Pulmonary artery endothelial cell (primary cell): ENCODE measurements at regions not wholly inside any gene's neighbourhood (a gene's known extent, or its start where the extent isn't known, plus 50 kb on each side); places are given as distances from the start of the nearest gene placed in this dataset.
"Not testable (repeated sequence)": the region's sequence is repeated elsewhere in the genome, so short reads cannot be mapped to it uniquely, and the experiment has no call there.

ENCODE experiments used
- DNase-seq: peaks from one replicate; pipeline ENCODE4 v3.0.0-alpha.2; 2011; ENCODE audit warnings: low read depth, low spot score

DNA sequence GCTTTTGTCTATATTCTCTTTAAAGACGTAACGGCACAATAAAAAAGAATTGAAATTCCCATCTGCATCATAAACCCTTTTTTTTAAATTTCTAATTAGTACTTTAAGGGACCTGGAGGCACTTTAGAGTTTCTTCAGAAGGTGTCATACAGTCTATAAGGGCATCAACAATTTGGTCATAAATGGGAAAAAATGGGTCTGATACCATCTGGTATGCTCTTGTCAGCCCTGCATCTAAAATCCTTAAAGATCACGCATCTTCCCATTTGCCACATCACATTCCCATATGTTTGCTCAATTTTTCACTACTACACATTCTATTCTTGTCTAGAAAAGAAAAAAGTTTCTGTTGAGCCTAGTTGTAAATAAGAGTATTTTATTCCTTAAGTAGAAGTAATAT, 53.8 kb downstream of the COX7C start:
- no peak for DNase-seq

DNA sequence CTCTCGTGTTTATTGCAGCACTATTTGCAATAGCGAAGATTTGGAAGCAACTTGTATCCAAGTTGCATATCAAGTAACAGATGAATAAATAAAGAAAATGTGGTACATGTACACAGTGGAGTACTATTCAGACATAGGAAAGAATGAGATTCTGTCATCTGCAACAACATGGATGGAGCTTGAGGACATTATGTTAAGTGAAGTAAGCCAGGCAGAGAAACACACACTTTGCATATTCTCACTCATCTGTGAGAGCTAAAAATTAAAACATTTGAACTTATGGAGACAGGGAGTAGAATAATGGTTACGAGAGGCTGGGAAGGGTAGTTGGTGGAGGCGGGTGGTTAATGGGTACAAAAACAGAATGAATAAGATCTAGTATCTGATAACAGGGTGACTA, 56.3 kb downstream of the COX7C start:
- no peak for DNase-seq

DNA sequence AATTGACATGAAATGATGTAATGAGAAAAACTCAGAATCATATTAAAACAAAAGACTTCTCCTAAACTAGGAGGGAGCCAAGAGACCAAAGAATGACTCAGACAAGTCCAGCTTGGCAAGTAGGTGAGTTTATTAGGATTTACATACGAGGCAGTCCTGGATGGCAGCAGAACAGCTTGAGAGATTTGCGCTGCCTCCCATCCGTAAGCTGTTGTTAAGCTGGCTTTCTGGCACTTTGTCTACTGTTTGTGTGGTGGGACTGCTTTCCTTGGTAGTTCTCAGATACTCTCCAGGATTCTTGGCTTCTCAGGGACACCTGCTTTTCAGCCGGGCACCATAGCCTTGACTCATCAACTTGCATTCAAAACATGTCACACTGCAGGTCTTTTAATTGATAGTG, 57.6 kb downstream of the COX7C start:
- no peak for DNase-seq

DNA sequence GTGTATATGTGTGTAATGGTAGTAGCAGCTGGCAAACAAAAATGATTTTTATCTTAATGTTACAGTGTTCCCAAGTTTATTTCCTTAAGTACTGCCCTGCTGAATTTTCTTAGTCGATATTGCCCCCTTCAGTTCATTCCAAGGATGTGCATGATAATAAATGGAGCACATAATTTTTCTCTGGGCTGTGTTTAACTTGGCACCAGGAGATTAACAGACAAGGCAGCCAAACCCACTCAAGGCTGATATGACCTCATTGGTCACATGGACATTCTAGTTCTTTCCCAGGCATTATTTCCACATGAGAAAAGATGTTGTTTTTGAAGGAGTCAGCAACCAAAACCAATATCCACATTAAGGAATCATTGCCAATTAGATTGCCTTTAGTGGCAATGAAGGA, 61.8 kb downstream of the COX7C start:
- peak; percentile 41 for DNase-seq

DNA sequence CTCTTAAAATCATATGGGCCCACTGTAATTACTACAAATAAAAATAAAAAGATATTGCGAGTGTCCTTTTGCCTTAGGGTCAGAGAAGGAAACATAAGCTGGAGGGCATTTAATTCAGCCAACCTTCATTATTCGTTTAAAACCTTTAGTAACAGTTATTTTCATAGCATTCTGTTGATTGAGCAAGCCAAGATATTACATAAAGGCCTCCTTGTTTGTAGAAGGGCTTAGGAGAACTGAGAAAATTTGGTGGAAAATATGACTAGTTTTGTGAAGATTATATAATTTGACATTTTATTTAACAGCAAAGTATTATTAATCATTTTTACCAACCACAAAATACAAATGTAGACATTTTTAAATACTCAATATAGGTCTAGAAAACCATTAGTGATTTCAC, 62.2 kb downstream of the COX7C start:
- DNase-seq = no peak

DNA sequence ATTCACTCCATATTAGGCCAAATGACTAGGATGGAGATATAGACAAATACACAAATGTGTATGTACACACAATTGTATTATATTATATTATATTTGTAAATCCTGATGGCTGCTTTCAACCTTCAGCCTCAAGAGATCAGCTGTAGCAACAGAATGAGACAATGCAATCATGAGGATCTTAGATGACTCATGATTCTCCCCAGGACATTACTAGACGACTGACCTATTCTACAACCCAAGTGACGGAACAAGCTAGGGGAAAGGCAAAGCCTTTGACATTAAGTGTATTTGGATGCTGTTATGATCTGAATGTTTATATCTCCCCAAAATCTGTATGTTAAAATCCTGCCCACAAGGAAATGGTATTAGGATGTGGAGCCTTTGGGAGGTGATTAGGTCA, 66.5 kb downstream of the COX7C start:
- no peak for DNase-seq

DNA sequence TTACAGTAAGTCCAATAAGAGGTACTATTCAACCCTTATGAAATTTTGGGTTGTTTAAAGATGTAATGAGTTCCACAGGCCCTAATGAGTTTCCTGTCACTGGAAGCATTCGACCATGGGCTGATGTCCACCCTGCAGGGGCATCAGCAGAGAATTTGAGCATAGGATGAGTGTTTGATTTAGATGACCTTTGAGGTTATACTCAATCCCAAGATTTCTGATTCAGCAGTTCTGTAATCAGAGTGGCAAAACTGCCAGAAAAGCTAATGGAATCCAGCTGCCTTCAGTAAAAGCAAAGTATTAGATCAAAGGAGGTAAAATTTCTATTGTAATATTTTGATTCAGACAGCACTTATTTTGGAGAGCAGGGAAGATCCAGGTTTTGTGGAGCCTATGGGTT, 68.3 kb downstream of the COX7C start:
- no peak for DNase-seq

DNA sequence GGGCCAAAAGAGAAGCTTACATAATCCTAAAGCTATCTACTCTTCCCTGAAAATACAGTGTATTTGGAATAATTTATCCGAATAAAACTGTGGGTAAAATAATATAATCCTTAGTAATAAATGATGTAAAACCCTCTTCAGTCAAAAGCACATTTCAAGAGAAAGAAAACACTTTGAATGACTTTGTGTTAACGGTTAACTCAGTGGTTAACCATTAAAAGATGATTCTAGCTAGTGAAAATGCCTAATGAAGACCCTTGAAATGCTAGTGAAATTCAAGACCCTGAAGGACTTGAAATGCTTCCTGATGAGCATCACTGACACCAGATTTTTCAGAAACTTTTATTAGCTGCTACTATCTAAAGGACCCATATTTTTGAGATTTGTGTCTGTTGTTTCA, 70.7 kb downstream of the COX7C start:
- DNase-seq = no peak

DNA sequence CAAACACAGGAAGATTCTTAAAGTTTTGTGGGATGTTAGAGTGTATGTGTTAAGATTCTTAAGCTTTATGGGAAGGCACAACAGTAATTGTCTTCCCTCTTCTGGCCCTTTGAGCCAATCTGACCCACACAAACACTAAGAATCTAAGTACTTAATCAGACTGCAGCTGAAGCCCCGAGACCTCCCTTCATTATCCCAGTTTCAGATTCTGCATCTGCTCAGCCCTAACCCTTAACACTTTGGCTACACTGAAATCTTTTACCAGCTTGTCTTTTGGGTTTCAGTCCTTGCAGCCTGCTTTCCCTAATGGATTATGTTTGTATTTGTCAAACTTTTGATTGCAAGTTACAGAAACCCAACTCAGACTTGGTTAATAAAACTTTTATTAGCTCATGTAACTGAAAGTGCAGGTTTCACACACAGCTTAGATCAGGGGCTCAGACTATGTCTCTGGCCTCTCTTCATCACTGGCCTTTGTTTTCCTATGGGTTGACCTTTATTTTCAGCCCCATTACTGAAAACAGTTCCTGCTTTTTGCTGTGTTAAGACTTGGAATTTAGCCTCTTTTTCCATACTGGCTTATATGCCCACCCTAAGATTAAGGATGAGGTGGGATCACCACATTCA, 71.5 kb downstream of the COX7C start:
- no peak for DNase-seq

DNA sequence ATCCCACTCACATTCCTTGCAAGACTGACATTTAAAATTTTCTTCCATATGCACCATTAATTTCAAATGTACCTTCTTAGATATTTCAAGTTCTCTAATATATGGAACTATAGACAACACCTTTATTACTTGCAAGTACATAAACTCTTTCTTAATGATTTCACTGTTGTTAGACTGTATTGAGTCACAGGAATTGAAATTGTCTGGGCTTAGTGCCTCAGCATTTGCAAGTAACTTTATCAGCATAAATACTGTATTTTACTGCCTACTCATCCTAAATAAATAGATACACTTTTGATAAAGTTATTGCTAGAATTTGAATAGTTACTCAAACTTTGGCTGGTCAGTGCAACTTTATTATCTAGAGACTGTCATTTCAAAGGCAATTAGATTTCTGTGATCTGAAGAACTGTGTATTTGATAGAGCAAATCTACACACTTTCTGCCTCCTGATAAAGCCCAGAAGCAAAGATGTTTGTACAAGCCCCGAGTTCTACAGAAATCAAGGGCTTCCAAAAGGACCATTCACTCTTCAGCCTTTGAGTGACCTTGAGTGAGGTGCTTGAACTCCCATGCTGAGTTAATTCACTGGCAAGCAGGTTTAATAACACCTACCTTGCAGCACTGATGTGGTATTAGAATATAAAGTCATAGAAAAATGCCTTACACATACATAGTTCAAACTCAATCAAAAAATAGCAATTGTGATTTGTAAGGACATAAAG, 91.6 kb downstream of the COX7C start:
- no peak for DNase-seq

DNA sequence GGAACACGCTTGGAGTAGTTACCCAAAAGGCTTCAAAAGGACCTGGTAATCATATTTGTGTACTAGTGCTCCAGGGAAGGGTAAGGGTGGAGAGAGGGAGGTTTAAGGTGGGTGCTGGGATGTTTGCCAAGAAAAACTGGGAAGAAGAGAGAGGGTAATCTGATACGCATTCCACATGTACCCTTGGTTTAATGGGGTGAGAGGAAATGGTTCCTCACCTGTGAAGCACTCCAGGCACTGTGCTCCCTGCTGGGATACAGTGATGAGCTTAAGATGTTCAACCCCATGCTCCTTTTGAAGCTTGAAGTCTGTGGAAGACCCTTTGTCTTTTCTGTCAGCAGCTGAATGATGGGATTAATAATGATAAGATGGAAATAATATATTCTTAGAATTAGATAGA, 98.4 kb downstream of the COX7C start:
- DNase-seq = no peak

DNA sequence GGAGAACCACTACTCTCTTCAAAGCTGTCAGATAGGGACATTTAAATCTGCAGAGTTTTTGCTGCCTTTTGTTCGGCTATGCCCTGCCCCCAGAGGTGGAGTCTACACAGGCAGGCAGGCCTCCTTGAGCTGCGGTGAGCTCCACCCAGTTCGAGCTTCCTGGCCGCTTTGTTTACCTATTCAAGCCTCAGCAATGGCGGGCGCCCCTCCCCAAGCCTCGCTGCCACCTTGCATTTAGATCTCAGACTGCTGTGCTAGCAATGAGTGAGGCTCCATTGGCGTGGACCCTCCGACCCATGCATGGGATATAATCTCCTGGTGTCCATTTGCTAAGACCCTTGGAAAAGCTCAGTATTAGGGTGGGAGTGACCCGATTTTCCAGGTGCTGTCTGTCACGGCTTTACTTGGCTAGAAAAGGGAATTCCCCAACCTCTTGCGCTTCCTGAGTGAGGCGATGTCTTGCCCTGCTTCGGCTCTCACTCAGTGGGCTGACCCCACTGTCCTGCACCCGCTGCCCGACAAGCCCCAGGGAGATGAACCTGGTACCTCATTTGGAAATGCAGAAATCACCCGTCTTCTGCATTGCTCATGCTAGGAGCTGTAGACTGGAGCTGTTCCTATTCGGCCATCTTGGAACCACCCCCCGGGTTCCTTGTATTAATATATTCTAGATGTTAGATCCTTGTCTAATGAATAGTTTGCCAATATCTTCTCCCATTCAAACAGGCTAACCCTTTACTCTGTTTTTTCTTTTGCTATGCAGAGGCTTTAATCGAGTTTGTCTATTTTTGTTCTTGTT, 113.8 kb downstream of the COX7C start:
- DNase-seq = not testable (repeated sequence)

DNA sequence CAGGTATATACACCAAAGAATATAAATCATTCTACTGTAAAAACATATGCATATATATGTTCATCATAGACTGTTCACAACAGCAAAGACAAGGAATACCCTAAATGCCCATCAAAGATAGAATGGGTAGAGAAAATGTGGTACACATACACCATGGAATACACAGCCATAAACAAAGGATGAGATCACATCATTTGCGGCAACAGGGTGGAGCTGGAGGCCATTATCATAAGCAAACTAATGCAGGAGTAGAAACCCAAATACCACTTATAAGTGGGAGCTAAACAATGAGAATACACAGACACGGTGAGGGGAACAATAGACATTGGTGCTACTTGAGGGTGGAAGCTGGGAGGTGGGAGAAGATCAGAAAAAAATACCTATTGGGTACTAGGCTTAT, 117.6 kb downstream of the COX7C start:
- no peak for DNase-seq

DNA sequence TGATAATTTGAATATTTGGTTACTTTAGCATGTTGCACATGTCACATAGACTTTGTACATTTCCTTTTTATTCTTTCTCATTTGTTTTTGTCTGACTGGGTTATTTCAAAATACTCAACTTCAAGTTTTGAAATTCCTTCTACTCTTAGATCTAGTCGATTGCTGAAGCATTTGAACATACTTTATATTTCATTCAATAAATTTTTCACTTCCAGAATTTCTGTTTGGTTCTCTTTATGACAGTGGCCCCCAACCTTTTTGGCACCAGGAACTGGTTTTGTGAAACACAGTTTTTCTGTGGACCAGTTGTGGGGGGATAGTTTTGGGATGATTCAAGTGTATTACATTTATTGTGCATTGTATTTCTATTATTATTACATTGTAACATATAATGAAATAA, 119.8 kb downstream of the COX7C start:
- DNase-seq = no peak

DNA sequence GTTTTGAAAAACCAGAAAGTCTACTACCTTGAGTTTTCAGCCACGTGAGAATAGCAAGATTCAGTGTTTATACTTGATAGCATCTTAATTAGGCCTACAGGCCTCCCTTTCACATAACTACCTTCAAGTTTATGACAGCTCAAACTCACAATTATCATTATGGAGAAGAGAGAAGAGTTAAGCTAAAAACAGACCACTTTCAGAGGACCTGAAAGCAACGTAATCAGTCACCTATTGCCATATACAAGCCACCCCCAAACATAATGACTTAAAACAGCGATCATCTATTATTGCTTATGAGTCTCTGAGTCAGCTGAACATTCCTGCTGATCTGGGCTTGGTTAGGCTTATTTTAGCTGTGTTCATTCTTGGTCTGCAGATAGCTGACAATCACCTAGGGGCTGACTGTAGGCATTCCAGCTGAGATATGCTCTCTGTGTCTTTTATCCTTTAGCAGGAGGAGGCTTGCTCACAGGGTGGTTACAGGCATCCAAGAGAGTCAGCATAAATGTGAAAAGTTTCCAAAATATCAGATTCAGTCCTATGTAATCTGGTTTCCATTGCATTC, 130.9 kb downstream of the COX7C start:
- DNase-seq = no peak

DNA sequence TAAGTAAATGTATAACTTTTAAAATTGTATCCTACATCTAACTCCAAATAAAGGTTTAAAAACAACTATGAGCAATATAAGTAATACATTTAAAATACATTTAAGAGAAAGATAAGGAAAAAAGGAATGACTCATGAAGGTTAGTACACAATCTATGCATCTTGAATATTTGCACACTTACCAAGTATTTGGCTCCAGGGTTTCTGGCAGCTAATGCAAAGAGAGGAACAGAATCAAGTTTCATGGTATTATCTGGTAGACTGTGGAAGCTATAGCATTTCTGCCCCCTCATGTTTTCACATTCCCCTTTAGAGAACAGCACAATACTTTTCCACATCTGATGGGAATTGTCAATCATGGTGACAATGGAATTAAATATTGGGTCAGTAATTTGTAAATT, 132.1 kb downstream of the COX7C start:
- no peak for DNase-seq

DNA sequence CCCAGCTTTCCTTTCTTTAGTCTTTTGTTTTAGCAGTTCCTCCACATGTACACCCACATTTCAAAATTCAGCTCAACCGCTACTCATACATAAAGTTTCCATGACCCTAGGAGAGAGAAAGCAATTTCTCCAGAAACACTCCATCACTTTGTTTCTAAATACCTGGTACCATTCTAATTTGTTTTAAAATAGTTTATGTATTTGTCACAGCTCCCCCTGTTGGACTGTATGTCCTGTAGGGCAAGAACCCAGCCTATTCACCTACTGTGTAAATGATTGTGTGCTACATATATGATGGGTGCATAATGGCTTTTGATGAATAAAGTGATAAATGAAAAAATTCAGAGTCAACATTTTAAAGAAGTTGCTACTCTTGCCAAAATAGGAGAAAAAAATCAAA, 139.1 kb downstream of the COX7C start:
- no peak for DNase-seq

DNA sequence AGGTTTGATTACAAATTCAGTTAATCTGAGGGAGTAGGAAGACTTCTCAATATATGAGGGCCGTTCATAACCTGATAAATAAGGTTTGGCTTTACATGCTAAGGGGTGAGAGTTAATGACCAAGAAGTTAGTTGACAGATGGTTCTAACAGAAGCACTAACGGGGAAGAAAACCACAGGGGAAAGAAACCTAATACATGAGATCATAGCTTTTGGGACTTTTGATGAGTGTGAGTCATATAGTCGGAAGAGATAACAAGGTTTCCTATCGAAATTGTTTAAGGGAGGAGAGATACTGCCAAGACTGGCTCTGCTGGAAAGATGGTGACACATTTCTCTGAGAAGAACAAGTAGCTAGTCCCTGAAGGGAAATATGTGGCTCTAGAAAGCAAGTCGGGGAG, 140.1 kb downstream of the COX7C start:
- no peak for DNase-seq

DNA sequence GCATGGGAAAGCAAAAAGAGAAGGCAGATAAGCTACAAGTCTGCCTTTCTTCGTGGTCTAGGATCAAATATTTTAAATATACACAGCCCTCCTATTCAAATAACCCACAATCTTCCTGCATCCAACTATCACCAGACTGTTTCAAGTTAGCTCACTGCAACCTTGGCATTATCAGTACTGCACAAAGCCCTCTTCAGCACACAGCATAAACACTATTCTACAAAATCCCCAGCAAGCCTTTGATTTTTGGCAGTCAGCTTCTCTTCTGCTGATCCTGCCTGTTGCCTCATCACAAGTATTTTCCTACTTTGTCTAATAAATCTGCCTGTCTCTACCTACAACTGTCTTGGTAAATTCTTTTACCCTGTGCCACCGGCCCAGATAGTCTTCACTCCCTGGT, 142.9 kb downstream of the COX7C start:
- DNase-seq = no peak

DNA sequence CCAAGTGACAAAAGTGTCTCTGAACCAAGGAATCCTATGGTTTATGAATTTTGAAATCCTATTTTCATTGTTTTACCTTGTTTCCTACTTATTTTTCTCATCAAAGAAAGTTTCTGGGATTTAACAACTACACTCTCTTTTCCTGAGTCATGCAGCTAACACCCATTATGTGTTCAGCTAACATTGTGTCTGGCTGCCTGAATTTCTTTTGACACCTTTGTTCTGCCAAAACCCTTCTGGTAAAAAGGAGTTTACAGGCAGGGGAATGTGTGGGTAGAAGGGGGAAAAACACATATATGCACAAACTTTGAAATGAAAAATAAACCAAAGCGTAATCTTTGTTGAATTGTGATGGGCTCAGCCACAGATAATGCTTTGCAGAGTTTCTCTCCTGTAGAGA, 146.2 kb downstream of the COX7C start:
- no peak for DNase-seq

DNA sequence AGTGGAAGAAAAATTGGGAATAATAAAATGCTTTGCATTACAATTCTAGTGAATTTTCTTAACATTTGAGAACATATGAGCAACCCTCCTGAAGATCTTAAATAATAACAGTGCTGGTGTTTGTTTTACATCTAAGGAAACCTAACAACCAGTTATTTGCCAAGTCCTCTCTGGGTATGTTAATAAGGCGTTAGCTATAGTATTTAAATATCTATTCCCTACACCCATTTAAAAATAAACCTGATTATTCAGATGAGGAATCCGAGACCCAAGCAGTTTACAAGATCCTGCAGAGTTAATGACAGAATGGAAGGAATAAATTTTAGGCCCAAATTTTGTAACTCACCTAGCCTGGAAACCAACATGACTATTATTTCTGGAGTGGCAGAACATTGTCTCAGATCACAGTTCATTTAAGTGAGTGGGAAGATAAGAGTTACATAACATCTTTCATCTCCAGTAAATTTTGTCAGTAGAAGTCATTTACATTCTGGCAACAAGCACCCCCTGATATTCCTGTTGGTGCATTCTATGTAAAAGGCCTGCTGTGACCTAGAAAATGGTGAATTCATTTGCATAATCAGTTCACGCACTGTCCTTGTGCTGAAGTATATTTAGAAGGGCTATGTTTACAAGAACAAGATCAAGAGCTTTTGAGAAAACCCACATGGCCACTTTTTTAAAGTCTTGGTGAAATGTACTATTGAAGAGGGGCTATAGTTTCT, 148.2 kb downstream of the COX7C start:
- no peak for DNase-seq

DNA sequence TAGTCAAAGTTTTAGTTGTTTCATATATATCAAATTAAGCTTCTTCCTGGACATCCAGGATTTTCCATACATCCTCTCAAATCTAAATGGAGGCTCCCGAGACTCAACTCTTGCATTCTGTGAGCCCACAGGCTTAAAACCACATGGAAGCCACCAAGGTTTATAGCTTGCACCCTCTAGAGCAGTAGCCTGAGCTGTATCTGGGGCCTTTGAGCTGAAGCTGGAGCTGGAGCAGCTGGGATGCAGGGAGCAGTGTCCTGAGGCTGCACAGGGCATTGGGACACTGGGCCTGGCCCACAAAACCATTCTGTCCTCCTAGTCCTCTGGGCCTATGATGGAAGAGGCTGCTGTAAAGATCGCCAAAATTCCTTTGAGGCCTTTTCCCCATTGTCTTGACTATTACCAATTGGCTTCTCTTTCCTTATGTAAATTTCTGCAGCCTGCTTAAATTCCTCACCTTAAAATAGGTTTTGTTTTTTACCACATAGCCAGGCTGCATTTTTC, 151.0 kb downstream of the COX7C start:
- DNase-seq = no peak
